ENCODE measurements at regions not wholly inside any gene's neighbourhood (a gene's known extent, or its start where the extent isn't known, plus 50 kb on each side); places are given as distances from the start of the nearest gene placed in this dataset.

DNA sequence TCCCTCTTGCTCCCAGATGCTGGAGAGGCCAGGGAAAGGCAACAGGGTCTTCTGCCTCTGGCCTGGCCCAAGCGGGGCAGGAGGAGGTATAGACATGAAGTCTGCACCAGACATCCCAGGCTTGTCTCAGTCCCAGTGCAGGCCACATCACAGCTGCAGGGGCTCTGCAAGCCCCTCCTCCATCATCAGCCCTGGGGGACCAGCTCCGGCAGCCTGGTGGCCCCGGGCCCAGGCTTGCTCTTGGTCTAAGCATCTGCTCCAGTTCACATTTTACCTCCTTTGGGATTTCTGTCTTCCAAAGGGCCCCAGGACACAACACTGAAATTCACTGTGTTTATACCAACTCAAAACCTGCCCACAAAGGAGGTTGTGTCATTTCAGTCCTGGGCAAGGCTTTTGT, 359.4 kb downstream of the ZNF536 start:
- Histone ChIP-seq H3K4me2 (ENCODE audit: extremely low read depth, insufficient read depth, low read length) (no peak overlapping the region), H3K79me2 (ENCODE audit: control insufficient read depth, insufficient read depth, low read length) (no peaks in the 10 kb centered on the region), H3K27ac (ENCODE audit: insufficient read depth, low read length) (no peak overlapping the region), H3K36me3 (ENCODE audit: control insufficient read depth, insufficient read depth, low read length) (no peaks in the 10 kb centered on the region), H3K4me3 (replicated peaks in 1 of 4; ENCODE audit: control extremely low read depth in 1 of 4, insufficient read depth in 1 of 4, low read depth in 3 of 4, low read length in 4 of 4) (no peak overlapping the region), H3K9me3 (ENCODE audit: control insufficient read depth, insufficient read depth, low read depth, low read length) (no peaks in the 10 kb centered on the region), H4K20me1 (ENCODE audit: control insufficient read depth, extremely low read depth, insufficient read depth, low read length) (no peaks in the 10 kb centered on the region), H3K4me1 (ENCODE audit: control insufficient read depth, extremely low read depth, insufficient read depth, low read length) (no peaks in the 10 kb centered on the region), H2AFZ (ENCODE audit: low read length) (no peak overlapping the region), H3K9ac (ENCODE audit: insufficient read depth, low read length) (no peak overlapping the region), H3K27me3 (ENCODE audit: control insufficient read depth, insufficient read depth, low read length) (no peaks in the 10 kb centered on the region)
- no peak for DNase-seq (ENCODE audit: low read depth in 2 of 2)
- no peak for TF ChIP-seq EZH2 (IDR thresholded peaks at IDR 0.05; ENCODE audit: low read length, missing control alignments)
- TF ChIP-seq, protein P1, sequence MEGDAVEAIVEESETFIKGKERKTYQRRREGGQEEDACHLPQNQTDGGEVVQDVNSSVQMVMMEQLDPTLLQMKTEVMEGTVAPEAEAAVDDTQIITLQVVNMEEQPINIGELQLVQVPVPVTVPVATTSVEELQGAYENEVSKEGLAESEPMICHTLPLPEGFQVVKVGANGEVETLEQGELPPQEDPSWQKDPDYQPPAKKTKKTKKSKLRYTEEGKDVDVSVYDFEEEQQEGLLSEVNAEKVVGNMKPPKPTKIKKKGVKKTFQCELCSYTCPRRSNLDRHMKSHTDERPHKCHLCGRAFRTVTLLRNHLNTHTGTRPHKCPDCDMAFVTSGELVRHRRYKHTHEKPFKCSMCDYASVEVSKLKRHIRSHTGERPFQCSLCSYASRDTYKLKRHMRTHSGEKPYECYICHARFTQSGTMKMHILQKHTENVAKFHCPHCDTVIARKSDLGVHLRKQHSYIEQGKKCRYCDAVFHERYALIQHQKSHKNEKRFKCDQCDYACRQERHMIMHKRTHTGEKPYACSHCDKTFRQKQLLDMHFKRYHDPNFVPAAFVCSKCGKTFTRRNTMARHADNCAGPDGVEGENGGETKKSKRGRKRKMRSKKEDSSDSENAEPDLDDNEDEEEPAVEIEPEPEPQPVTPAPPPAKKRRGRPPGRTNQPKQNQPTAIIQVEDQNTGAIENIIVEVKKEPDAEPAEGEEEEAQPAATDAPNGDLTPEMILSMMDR (conservative IDR thresholded peaks at IDR 0.05 in 1 of 2, IDR thresholded peaks at IDR 0.05 in 1 of 2; ENCODE audit: low read depth in 1 of 2, low read length in 2 of 2), result no peak

DNA sequence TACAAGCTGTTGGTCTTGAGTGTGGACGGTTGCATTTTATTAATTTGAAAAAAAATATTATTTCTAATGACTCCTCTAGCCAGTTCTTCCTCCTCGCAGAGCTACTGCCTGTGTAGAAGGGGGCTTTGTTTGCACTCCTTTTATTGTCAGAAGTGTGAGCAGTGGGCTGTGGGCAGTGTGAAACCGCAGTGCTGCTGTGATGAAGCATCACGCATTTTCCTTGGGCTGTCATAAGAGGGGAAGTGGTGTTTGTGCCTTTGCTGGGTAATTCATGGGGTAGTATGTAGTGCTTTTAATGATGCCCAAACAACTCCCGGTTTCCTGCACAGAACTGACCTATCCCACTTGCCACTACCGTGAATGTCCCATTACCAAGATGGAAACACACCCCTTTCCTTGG, 357.3 kb downstream of the ZNF536 start:
- Histone ChIP-seq H3K27me3 (ENCODE audit: control insufficient read depth, insufficient read depth, low read length) (no peaks in the 10 kb centered on the region), H3K4me3 (replicated peaks in 1 of 4; ENCODE audit: control extremely low read depth in 1 of 4, insufficient read depth in 1 of 4, low read depth in 3 of 4, low read length in 4 of 4) (no peak overlapping the region), H3K27ac (ENCODE audit: insufficient read depth, low read length) (no peak overlapping the region), H2AFZ (ENCODE audit: low read length) (no peak overlapping the region), H3K4me2 (ENCODE audit: extremely low read depth, insufficient read depth, low read length) (no peak overlapping the region), H3K36me3 (ENCODE audit: control insufficient read depth, insufficient read depth, low read length) (no peaks in the 10 kb centered on the region), H3K79me2 (ENCODE audit: control insufficient read depth, insufficient read depth, low read length) (no peaks in the 10 kb centered on the region), H3K9ac (ENCODE audit: insufficient read depth, low read length) (no peak overlapping the region), H3K9me3 (ENCODE audit: control insufficient read depth, insufficient read depth, low read depth, low read length) (no peaks in the 10 kb centered on the region), H3K4me1 (ENCODE audit: control insufficient read depth, extremely low read depth, insufficient read depth, low read length) (no peaks in the 10 kb centered on the region), H4K20me1 (ENCODE audit: control insufficient read depth, extremely low read depth, insufficient read depth, low read length) (no peaks in the 10 kb centered on the region)
- TF ChIP-seq, protein P1 (conservative IDR thresholded peaks at IDR 0.05 in 1 of 2, IDR thresholded peaks at IDR 0.05 in 1 of 2; ENCODE audit: low read depth in 1 of 2, low read length in 2 of 2), result no peak
- TF ChIP-seq EZH2 (IDR thresholded peaks at IDR 0.05; ENCODE audit: low read length, missing control alignments), result no peak
- DNase-seq (ENCODE audit: low read depth in 2 of 2), result no peak

DNA sequence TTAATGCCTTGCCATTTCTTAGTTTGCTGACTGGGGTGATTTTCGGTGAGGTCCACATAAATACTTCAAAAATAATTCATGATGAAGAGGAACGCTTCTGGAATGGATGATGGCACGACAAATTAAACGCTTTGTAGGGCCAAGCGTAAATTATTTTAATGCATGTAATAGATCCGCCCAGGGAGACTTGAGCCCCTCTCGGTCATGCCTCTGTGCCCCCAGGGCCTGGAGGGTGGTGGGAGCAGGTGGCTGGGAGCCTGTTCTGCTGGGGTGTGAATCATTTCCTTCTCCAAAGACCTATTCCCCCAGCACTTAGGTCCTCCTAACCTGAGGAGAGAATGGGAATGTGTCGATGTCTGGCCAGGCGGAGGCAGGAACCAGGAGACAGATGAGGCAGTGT, 350.6 kb downstream of the ZNF536 start:
- Histone ChIP-seq H3K27me3 (ENCODE audit: control insufficient read depth, insufficient read depth, low read length) (no peaks in the 10 kb centered on the region), H3K36me3 (ENCODE audit: control insufficient read depth, insufficient read depth, low read length) (no peaks in the 10 kb centered on the region), H2AFZ (ENCODE audit: low read length) (no peak overlapping the region), H3K4me1 (ENCODE audit: control insufficient read depth, extremely low read depth, insufficient read depth, low read length) (peaks cover 2% of the 10 kb centered on the region), H3K4me2 (ENCODE audit: extremely low read depth, insufficient read depth, low read length) (no peak overlapping the region), H3K27ac (ENCODE audit: insufficient read depth, low read length) (no peak overlapping the region), H3K9me3 (ENCODE audit: control insufficient read depth, insufficient read depth, low read depth, low read length) (no peaks in the 10 kb centered on the region), H4K20me1 (ENCODE audit: control insufficient read depth, extremely low read depth, insufficient read depth, low read length) (no peaks in the 10 kb centered on the region), H3K79me2 (ENCODE audit: control insufficient read depth, insufficient read depth, low read length) (no peaks in the 10 kb centered on the region), H3K4me3 (replicated peaks in 1 of 4; ENCODE audit: control extremely low read depth in 1 of 4, insufficient read depth in 1 of 4, low read depth in 3 of 4, low read length in 4 of 4) (no peak overlapping the region), H3K9ac (ENCODE audit: insufficient read depth, low read length) (no peak overlapping the region)
- no peak for DNase-seq (ENCODE audit: low read depth in 2 of 2)
- TF ChIP-seq, protein P1 (conservative IDR thresholded peaks at IDR 0.05 in 1 of 2, IDR thresholded peaks at IDR 0.05 in 1 of 2; ENCODE audit: low read depth in 1 of 2, low read length in 2 of 2), result no peak
- TF ChIP-seq EZH2 (IDR thresholded peaks at IDR 0.05; ENCODE audit: low read length, missing control alignments), result no peak

All from fibroblast of lung (primary cell).